Loucy (cell line): ENCODE measurements at regions not wholly inside any gene's neighbourhood (a gene's known extent, or its start where the extent isn't known, plus 50 kb on each side); places are given as distances from the start of the nearest gene placed in this dataset.

Source experiments
- H2AFZ ChIP-seq: fragments of 200-600 bp; sonication (generic); 2 replicates; pipeline ENCODE4 v1.6.0; 2016; ENCODE audit warnings: antibody characterized with exemption, mild to moderate bottlenecking, low read length, moderate library complexity
- H3F3A ChIP-seq: fragments of 200-600 bp; 2 replicates; pipeline ENCODE4 v1.6.0; 2016; ENCODE audit warnings: antibody characterized with exemption, low read depth, mild to moderate bottlenecking
- H3K27me3 ChIP-seq: fragments of 200-600 bp; sonication (generic); 2 replicates; pipeline ENCODE4 v1.6.1; 2014; ENCODE audit warnings: low read length, mild to moderate bottlenecking; ENCODE audit not compliant: insufficient read depth, poor library complexity, severe bottlenecking
- H3K36me3 ChIP-seq: fragments of 200-600 bp; sonication (generic); 2 replicates; pipeline ENCODE4 v1.6.1; 2016; ENCODE audit warnings: low read length; ENCODE audit not compliant: insufficient read depth
- H3K4me1 ChIP-seq: fragments of 200-600 bp; sonication (generic); 2 replicates; pipeline ENCODE4 v1.5.1; 2014; ENCODE audit warnings: low read length, mild to moderate bottlenecking; ENCODE audit not compliant: insufficient read depth, poor library complexity, severe bottlenecking
- H3K4me2 ChIP-seq: fragments of 200-600 bp; sonication (generic); 2 replicates; pipeline ENCODE4 v1.6.0; 2014; ENCODE audit warnings: antibody characterized with exemption, low read length, low read depth, mild to moderate bottlenecking; ENCODE audit not compliant: poor library complexity, severe bottlenecking
- H3K4me3 ChIP-seq: fragments of 200-600 bp; sonication (generic); 2 replicates; pipeline ENCODE4 v1.5.1; 2014; ENCODE audit warnings: low read length, mild to moderate bottlenecking, mixed read lengths; ENCODE audit not compliant: poor library complexity, severe bottlenecking
- H3K79me2 ChIP-seq: fragments of 200-600 bp; sonication (generic); 2 replicates; pipeline ENCODE4 v1.6.1; 2014; ENCODE audit warnings: low read length; ENCODE audit not compliant: insufficient read depth
- H3K9ac ChIP-seq: fragments of 200-600 bp; sonication (generic); 2 replicates; pipeline ENCODE4 v1.6.0; 2014; ENCODE audit warnings: mild to moderate bottlenecking, low read depth, low read length, moderate library complexity; ENCODE audit not compliant: poor library complexity, severe bottlenecking
- H3K9me2 ChIP-seq: fragments of 200-600 bp; sonication (generic); replicated peaks from 2 replicates; pipeline ENCODE4 v1.6.1; 2016; ENCODE audit warnings: low read depth, low read length, mixed read lengths
- H3K9me3 ChIP-seq: fragments of 200-600 bp; sonication (generic); 2 replicates; pipeline ENCODE4 v1.6.1; 2014; ENCODE audit warnings: mild to moderate bottlenecking, antibody characterized with exemption, low read length, low read depth; ENCODE audit not compliant: insufficient read depth
- H4K20me1 ChIP-seq: fragments of 200-600 bp; sonication (generic); 2 replicates; pipeline ENCODE4 v1.6.0; 2014; ENCODE audit warnings: antibody characterized with exemption, low read length, mild to moderate bottlenecking; ENCODE audit not compliant: insufficient read depth, poor library complexity, severe bottlenecking
- EZH2phosphoT487 ChIP-seq: fragments of 200-600 bp; IDR thresholded peaks from 2 replicates; pipeline ENCODE4 v1.6.1; 2018; ENCODE audit warnings: antibody characterized with exemption, mild to moderate bottlenecking, moderate library complexity, borderline replicate concordance
- TF ChIP-seq, protein P1 (sequence below): fragments of 200-600 bp; sonication (generic); conservative IDR thresholded peaks from 2 replicates; pipeline ENCODE4 v1.5.1; 2014; ENCODE audit warnings: mild to moderate bottlenecking, antibody characterized with exemption, low read length

DNA sequence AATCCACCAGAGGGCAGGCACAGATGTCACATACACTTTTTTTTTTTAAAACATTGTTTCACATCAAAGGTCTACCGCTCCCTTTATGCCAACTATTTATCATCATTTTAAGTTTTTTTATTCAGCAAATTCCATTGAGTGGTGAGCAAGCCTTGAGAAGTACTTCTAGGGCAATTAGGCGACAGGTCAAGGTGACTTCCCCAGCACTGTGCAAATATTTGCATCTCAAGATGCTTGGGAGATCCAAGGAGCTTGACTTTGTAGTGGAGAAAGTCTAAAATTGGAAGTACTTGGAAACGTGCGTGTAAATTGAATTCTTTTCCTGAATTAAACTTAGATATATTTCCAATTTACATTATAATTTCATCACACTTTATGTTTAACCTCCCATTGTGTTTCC is 211.1 kb downstream of the ICE1 start:
- Histone ChIP-seq H3K27me3 (no peaks in the 10 kb centered on the region), H3K9me2 (no peaks in the 10 kb centered on the region), H3K4me2 (no peak overlapping the region), H3K4me1 (no peaks in the 10 kb centered on the region), H3K79me2 (no peaks in the 10 kb centered on the region), H2AFZ (no peak overlapping the region), H3F3A (no peaks in the 10 kb centered on the region), H3K4me3 (no peak overlapping the region), H3K36me3 (no peaks in the 10 kb centered on the region), H3K9me3 (0 out of 2 replicates have a peak, but pooled peaks cover 3% of the 10 kb centered on the region), H3K9ac (no peak overlapping the region), H4K20me1 (no peaks in the 10 kb centered on the region)
- no peak for TF ChIP-seq EZH2phosphoT487
- TF ChIP-seq, protein P1, sequence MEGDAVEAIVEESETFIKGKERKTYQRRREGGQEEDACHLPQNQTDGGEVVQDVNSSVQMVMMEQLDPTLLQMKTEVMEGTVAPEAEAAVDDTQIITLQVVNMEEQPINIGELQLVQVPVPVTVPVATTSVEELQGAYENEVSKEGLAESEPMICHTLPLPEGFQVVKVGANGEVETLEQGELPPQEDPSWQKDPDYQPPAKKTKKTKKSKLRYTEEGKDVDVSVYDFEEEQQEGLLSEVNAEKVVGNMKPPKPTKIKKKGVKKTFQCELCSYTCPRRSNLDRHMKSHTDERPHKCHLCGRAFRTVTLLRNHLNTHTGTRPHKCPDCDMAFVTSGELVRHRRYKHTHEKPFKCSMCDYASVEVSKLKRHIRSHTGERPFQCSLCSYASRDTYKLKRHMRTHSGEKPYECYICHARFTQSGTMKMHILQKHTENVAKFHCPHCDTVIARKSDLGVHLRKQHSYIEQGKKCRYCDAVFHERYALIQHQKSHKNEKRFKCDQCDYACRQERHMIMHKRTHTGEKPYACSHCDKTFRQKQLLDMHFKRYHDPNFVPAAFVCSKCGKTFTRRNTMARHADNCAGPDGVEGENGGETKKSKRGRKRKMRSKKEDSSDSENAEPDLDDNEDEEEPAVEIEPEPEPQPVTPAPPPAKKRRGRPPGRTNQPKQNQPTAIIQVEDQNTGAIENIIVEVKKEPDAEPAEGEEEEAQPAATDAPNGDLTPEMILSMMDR = no peak

DNA sequence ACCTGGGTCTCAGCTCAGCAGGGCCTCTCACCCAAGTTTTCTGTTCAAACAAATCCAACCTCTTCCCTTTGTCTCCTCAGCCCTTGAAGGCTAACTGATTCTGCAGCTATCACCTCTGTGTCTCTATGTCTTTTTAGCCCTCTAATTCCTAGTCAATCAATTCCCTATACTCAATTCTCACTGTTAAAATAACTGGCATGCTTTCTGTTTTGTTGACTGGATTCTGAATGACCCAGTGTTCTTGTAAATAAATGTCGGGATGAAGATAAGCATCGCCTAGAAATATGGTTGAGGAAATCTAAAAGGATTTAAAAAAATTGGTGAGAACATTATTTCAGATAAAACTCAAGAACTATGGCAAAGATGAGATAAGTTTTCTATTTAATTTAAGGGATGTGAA is 210.2 kb downstream of the ICE1 start:
- Histone ChIP-seq H3K4me3 (no peak overlapping the region), H3K9me2 (no peaks in the 10 kb centered on the region), H3K36me3 (no peaks in the 10 kb centered on the region), H3K4me2 (no peak overlapping the region), H3K9ac (no peak overlapping the region), H3F3A (no peaks in the 10 kb centered on the region), H3K27me3 (no peaks in the 10 kb centered on the region), H2AFZ (no peak overlapping the region), H4K20me1 (no peaks in the 10 kb centered on the region), H3K9me3 (peaks cover 7% of the 10 kb centered on the region; the same call in 1 of the 2 replicates), H3K4me1 (no peaks in the 10 kb centered on the region), H3K79me2 (no peaks in the 10 kb centered on the region)
- TF ChIP-seq EZH2phosphoT487 = no peak
- TF ChIP-seq, protein P1 = no peak

DNA sequence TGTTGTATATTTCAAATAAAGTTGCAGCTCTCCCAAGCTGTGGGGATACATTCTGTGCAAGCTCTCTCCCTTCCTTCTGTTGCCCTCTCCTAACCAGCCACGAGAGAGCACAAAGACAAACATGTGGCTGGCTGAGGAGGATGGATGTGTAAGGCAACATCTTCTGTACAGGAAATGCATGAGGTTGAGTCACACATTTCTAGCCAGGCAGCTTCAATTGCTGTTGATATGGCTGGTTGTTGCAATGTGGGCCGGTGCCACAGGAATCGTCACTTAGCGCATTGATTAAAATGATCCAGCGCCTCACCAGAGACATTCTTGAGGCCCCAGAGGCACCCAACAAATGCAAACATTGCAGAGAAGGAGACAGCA is 207.1 kb downstream of the ICE1 start:
- Histone ChIP-seq H2AFZ (no peak overlapping the region), H3K27me3 (no peaks in the 10 kb centered on the region)

More for the DNA sequence above, 207.1 kb downstream of the ICE1 start:
- H3K9me2 ChIP-seq = no peaks in the 10 kb centered on the region
- TF ChIP-seq, protein P1 = no peak
- no peaks in the 10 kb centered on the region for H3F3A ChIP-seq
- no peaks in the 10 kb centered on the region for H3K4me1 ChIP-seq
- peaks cover 7% of the 10 kb centered on the region; the same call in 1 of the 2 replicates for H3K9me3 ChIP-seq
- no peak overlapping the region for H3K4me2 ChIP-seq
- no peaks in the 10 kb centered on the region for H3K79me2 ChIP-seq
- H3K4me3 ChIP-seq = no peak overlapping the region
- H4K20me1 ChIP-seq = no peaks in the 10 kb centered on the region
- no peaks in the 10 kb centered on the region for H3K36me3 ChIP-seq
- no peak overlapping the region for H3K9ac ChIP-seq
